Gastrocnemius medialis (tissue), 4 donors: ENCODE measurements at regions not wholly inside any gene's neighbourhood (a gene's known extent, or its start where the extent isn't known, plus 50 kb on each side); places are given as distances from the start of the nearest gene placed in this dataset.

ENCODE experiments used
- ATAC-seq, 2 donors: fragments of 150-250 bp; one replicate each; pipeline ENCODE4 v1.9.1; 2016
- DNase-seq, 2 donors: peaks; one replicate each; pipeline ENCODE4 v3.0.0-alpha.2; 2019
- H3K27ac ChIP-seq, 4 donors: fragments of 200-600 bp; sonication (generic); 1 replicate in 1 of 4; 2 replicates in 3 of 4; pipeline ENCODE4 v1.5.1; 2016 to 2018; ENCODE audit warnings: mild to moderate bottlenecking in 2 of 4, moderate library complexity in 1 of 4
- H3K27me3 ChIP-seq, 3 donors: fragments of 200-600 bp; sonication (generic) in 2 of 3; 1 replicate in 1 of 3; 2 replicates in 2 of 3; pipeline versions ENCODE4 v1.5.1 to v1.6.0; 2016 to 2019; ENCODE audit warnings: mild to moderate bottlenecking in 1 of 3, moderate library complexity in 1 of 3
- H3K36me3 ChIP-seq, 2 donors: fragments of 200-600 bp; sonication (generic) in 1 of 2; one replicate each; pipeline ENCODE4 v1.5.1; 2017 to 2018
- H3K4me1 ChIP-seq, 2 donors: fragments of 200-600 bp; sonication (generic) in 1 of 2; one replicate each; pipeline ENCODE4 v1.5.1; 2016 to 2017; ENCODE audit warnings: mild to moderate bottlenecking in 2 of 2
- H3K4me3 ChIP-seq, 4 donors: fragments of 200-600 bp; sonication (generic) in 3 of 4; 1 replicate in 1 of 4; 2 replicates in 3 of 4; pipeline ENCODE4 v1.5.1; 2016 to 2019; ENCODE audit warnings: mild to moderate bottlenecking in 2 of 4
- H3K9me3 ChIP-seq, 3 donors: fragments of 200-600 bp; sonication (generic) in 2 of 3; 1 replicate in 1 of 3; 2 replicates in 2 of 3; pipeline ENCODE4 v1.5.1; 2016 to 2019
- CTCF ChIP-seq, 5 experiments: fragments of 450-650 bp in 3 of 5; fragments of 200-600 bp in 2 of 5; sonication (generic) in 2 of 5; IDR thresholded peaks in 4 of 5; conservative IDR thresholded peaks in 1 of 5; 1 replicate in 4 of 5; 2 replicates in 1 of 5; pipeline ENCODE4 v1.5.1; 2016 to 2019; ENCODE audit warnings: antibody characterized with exemption in 5 of 5, mild to moderate bottlenecking in 3 of 5, moderate library complexity in 3 of 5
- POLR2A ChIP-seq, 2 donors: fragments of 450-650 bp; IDR thresholded peaks; one replicate each; pipeline ENCODE4 v1.6.1; 2017; ENCODE audit warnings: antibody characterized with exemption in 2 of 2, mild to moderate bottlenecking in 2 of 2, moderate library complexity in 2 of 2
- in situ Hi-C, 4 donors: fragments of 200-750 bp; cut with MboI; loops; one replicate each; pipeline versions ENCODE4 v1.15.0 to v1.8.0; 2017; ENCODE audit warnings: low sequenced_read_pairs in 4 of 4
- intact Hi-C: fragments of 100-400 bp; cut with DNase I; formaldehyde crosslinking; loops from one replicate; pipeline ENCODE4 v1.15.1; 2023; ENCODE audit warnings: low total_unique reads

DNA sequence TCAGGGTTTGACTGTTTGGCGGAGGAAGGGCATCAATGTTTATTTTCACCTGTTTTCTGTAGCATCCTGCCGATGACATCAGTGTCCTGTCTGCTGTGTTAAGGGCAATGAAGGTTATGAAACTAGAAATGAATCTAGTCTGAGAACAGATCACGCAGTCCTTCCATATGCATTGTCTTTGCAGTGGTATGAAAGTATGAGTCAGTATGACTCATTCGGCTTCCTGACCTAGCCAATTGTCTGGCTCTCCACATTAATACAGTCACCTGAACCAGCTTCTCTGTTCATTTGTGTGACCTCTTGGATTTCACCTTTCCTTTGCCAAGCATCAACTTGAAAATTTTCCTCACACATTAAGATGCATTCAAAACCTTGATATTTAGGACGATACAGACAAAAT is 353.8 kb downstream of the RND3 start:
- peak in 1 of 2 donors; percentile 66 for ATAC-seq

GRCh38 chr2:150129921-150130575 is 357.4 kb downstream of the RND3 start:
- H3K4me1 ChIP-seq = no peaks in the 10 kb centered on the region
- H3K27ac ChIP-seq = no peak overlapping the region
- TF ChIP-seq CTCF (IDR thresholded peaks at IDR 0.05 in 4 of 5, conservative IDR thresholded peaks at IDR 0.05 in 1 of 5) = no peak
- TF ChIP-seq POLR2A (IDR thresholded peaks at IDR 0.05) = no peak
- ATAC-seq (no peak), DNase-seq (no peak)
- in situ Hi-C loops (no loop called here), intact Hi-C loops (no loop called here)
- H3K36me3 ChIP-seq = no peaks in the 10 kb centered on the region
- H3K9me3 ChIP-seq = no peaks in the 10 kb centered on the region
- no peaks in the 10 kb centered on the region for H3K27me3 ChIP-seq
- no peak overlapping the region for H3K4me3 ChIP-seq

More for the DNA sequence above, 353.8 kb downstream of the RND3 start:
- no peak for TF ChIP-seq POLR2A (IDR thresholded peaks at IDR 0.05)
- no peak for TF ChIP-seq CTCF (IDR thresholded peaks at IDR 0.05 in 4 of 5, conservative IDR thresholded peaks at IDR 0.05 in 1 of 5)
- Histone ChIP-seq H3K36me3 (no peaks in the 10 kb centered on the region), H3K9me3 (no peaks in the 10 kb centered on the region), H3K27me3 (no peaks in the 10 kb centered on the region), H3K4me3 (no peak overlapping the region), H3K27ac (no peak overlapping the region), H3K4me1 (no peaks in the 10 kb centered on the region)
- in situ Hi-C loops = no loop called here
- intact Hi-C loops = no loop called here
- no peak for DNase-seq

- intact Hi-C loops = no loop called here
- in situ Hi-C loops = no loop called here
Measured at GRCh38 chr2:150127995-150128394, 359.5 kb downstream of the RND3 start.

GRCh38 chr2:150127346-150127990 is 360.0 kb downstream of the RND3 start:
- in situ Hi-C loops = no loop called here
- intact Hi-C loops = no loop called here
- no peak for ATAC-seq

More at GRCh38 chr2:150127995-150128394, 359.5 kb downstream of the RND3 start:
- H3K27ac ChIP-seq = no peak overlapping the region
- H3K4me1 ChIP-seq = no peaks in the 10 kb centered on the region
- no peaks in the 10 kb centered on the region for H3K36me3 ChIP-seq
- DNase-seq (no peak), ATAC-seq (no peak)
- no peak overlapping the region for H3K4me3 ChIP-seq
- no peaks in the 10 kb centered on the region for H3K9me3 ChIP-seq
- no peaks in the 10 kb centered on the region for H3K27me3 ChIP-seq
- TF ChIP-seq CTCF (IDR thresholded peaks at IDR 0.05 in 4 of 5, conservative IDR thresholded peaks at IDR 0.05 in 1 of 5) (no peak), POLR2A (IDR thresholded peaks at IDR 0.05) (no peak)

More at GRCh38 chr2:150127346-150127990, 360.0 kb downstream of the RND3 start:
- Histone ChIP-seq H3K4me3 (no peak overlapping the region), H3K36me3 (no peaks in the 10 kb centered on the region), H3K4me1 (no peaks in the 10 kb centered on the region), H3K27me3 (no peaks in the 10 kb centered on the region), H3K27ac (no peak overlapping the region), H3K9me3 (no peaks in the 10 kb centered on the region)
- no peak for DNase-seq
- no peak for TF ChIP-seq POLR2A (IDR thresholded peaks at IDR 0.05)
- no peak for TF ChIP-seq CTCF (IDR thresholded peaks at IDR 0.05 in 4 of 5, conservative IDR thresholded peaks at IDR 0.05 in 1 of 5)
